ENCODE measurements at regions not wholly inside any gene's neighbourhood (a gene's known extent, or its start where the extent isn't known, plus 50 kb on each side); places are given as distances from the start of the nearest gene placed in this dataset.

DNA sequence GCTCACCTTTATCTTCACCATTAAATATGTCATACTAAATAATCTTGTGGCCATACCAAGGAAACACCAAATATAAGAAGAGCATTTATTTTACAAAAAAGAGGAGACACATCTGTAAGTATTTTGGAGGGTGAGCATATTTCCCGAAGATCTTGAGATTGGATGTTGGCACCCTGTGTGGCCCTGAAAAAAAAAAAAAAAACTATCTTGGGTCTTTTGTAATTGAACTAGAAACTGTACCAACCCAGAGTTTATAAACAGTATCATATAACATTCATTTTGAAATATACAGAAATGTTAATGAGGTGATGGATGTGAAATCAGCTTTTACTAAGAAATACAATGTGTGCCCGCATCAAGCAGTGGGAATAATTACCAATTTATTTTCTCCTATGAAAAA, 104.0 kb upstream of the FRMD6 start:
- TF ChIP-seq, protein P1, sequence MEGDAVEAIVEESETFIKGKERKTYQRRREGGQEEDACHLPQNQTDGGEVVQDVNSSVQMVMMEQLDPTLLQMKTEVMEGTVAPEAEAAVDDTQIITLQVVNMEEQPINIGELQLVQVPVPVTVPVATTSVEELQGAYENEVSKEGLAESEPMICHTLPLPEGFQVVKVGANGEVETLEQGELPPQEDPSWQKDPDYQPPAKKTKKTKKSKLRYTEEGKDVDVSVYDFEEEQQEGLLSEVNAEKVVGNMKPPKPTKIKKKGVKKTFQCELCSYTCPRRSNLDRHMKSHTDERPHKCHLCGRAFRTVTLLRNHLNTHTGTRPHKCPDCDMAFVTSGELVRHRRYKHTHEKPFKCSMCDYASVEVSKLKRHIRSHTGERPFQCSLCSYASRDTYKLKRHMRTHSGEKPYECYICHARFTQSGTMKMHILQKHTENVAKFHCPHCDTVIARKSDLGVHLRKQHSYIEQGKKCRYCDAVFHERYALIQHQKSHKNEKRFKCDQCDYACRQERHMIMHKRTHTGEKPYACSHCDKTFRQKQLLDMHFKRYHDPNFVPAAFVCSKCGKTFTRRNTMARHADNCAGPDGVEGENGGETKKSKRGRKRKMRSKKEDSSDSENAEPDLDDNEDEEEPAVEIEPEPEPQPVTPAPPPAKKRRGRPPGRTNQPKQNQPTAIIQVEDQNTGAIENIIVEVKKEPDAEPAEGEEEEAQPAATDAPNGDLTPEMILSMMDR (IDR thresholded peaks at IDR 0.05 in 4 of 5, conservative IDR thresholded peaks at IDR 0.05 in 1 of 5), result no peak
- no peak for TF ChIP-seq POLR2A (IDR thresholded peaks at IDR 0.05)

Data from gastrocnemius medialis (tissue), 4 donors.